GM21360 (cell line): ENCODE measurements at regions not wholly inside any gene's neighbourhood (a gene's known extent, or its start where the extent isn't known, plus 50 kb on each side); places are given as distances from the start of the nearest gene placed in this dataset.

ENCODE experiments used
- ATAC-seq: cut with Tn5 transposase; IDR thresholded peaks from one replicate; pipeline ENCODE4 v1.9.1; 2021; ENCODE audit warnings: mild to moderate bottlenecking, moderate library complexity; ENCODE audit not compliant: unreplicated experiment

GRCh38 chr6:85396159-85396808 lies 53.6 kb upstream of the NT5E start:
- ATAC-seq = no peak

- no peak for ATAC-seq
These were observed 54.1 kb upstream of the NT5E start for GRCh38 chr6:85395746-85396145.

- ATAC-seq = no peak
These were observed 54.9 kb upstream of the NT5E start for GRCh38 chr6:85394853-85395538.

GRCh38 chr6:85394199-85394598 lies 55.7 kb upstream of the NT5E start:
- ATAC-seq = no peak

GRCh38 chr6:85392379-85392778 lies 57.5 kb upstream of the NT5E start:
- ATAC-seq = no peak

- no peak for ATAC-seq
These were observed 59.1 kb upstream of the NT5E start for GRCh38 chr6:85390775-85391174.

GRCh38 chr6:85390105-85390728 lies 59.7 kb upstream of the NT5E start:
- ATAC-seq = no peak

GRCh38 chr6:85389151-85389797 lies 60.6 kb upstream of the NT5E start:
- ATAC-seq = no peak

GRCh38 chr6:85388531-85388930 lies 61.4 kb upstream of the NT5E start:
- ATAC-seq = no peak

GRCh38 chr6:85385636-85386315 lies 64.1 kb upstream of the NT5E start:
- no peak for ATAC-seq

- ATAC-seq = no peak
These were observed 66.8 kb upstream of the NT5E start for GRCh38 chr6:85383042-85383441.

- no peak for ATAC-seq
These were observed 67.3 kb upstream of the NT5E start for GRCh38 chr6:85382541-85382940.

- no peak for ATAC-seq
These were observed 77.0 kb upstream of the NT5E start for GRCh38 chr6:85372915-85373270.

- no peak for ATAC-seq
These were observed 77.5 kb upstream of the NT5E start for GRCh38 chr6:85372188-85372914.

GRCh38 chr6:85368631-85369030 lies 81.3 kb upstream of the NT5E start:
- no peak for ATAC-seq

GRCh38 chr6:85364344-85364743 lies 85.5 kb upstream of the NT5E start:
- no peak for ATAC-seq

- ATAC-seq = no peak
These were observed 86.0 kb upstream of the NT5E start for GRCh38 chr6:85363870-85364269.

GRCh38 chr6:85362652-85363310 lies 87.1 kb upstream of the NT5E start:
- ATAC-seq = no peak

GRCh38 chr6:85361643-85362014 lies 88.3 kb upstream of the NT5E start:
- no peak for ATAC-seq
